ENCODE measurements at regions not wholly inside any gene's neighbourhood (a gene's known extent, or its start where the extent isn't known, plus 50 kb on each side); places are given as distances from the start of the nearest gene placed in this dataset.

- DNase-seq (ENCODE audit: low read depth) = no peak
Observed at GRCh38 chr11:82676483-82677094, 57.1 kb downstream of the FAM181B start.

GRCh38 chr11:82675838-82676237 is 57.8 kb downstream of the FAM181B start:
- DNase-seq (ENCODE audit: low read depth) = no peak

GRCh38 chr11:82673631-82674030 is 60.0 kb downstream of the FAM181B start:
- DNase-seq (ENCODE audit: low read depth) = no peak

- DNase-seq (ENCODE audit: low read depth) = no peak
Observed at GRCh38 chr11:82671451-82671850, 62.2 kb downstream of the FAM181B start.

GRCh38 chr11:82663535-82663934 is 70.1 kb downstream of the FAM181B start:
- no peak for DNase-seq (ENCODE audit: low read depth)

GRCh38 chr11:82653752-82654151 is 79.9 kb downstream of the FAM181B start:
- no peak for DNase-seq (ENCODE audit: low read depth)

- DNase-seq (ENCODE audit: low read depth) = no peak
Observed at GRCh38 chr11:82639251-82639650, 94.4 kb downstream of the FAM181B start.

GRCh38 chr11:82636615-82637014 is 97.0 kb downstream of the FAM181B start:
- no peak for DNase-seq (ENCODE audit: low read depth)

- DNase-seq (ENCODE audit: low read depth) = no peak
Observed at GRCh38 chr11:82634091-82634490, 99.6 kb downstream of the FAM181B start.

GRCh38 chr11:82631722-82632630 is 101.7 kb downstream of the FAM181B start:
- no peak for DNase-seq (ENCODE audit: low read depth)

- no peak for DNase-seq (ENCODE audit: low read depth)
Observed at GRCh38 chr11:82610671-82611070, 123.0 kb downstream of the FAM181B start.

GRCh38 chr11:82606738-82607137 is 126.9 kb downstream of the FAM181B start:
- no peak for DNase-seq (ENCODE audit: low read depth)

- DNase-seq (ENCODE audit: low read depth) = no peak
Observed at GRCh38 chr11:82601711-82602110, 132.0 kb downstream of the FAM181B start.

- no peak for DNase-seq (ENCODE audit: low read depth)
Observed at GRCh38 chr11:82599836-82600235, 133.8 kb downstream of the FAM181B start.

GRCh38 chr11:82586581-82586980 is 147.1 kb downstream of the FAM181B start:
- no peak for DNase-seq (ENCODE audit: low read depth)

- no peak for DNase-seq (ENCODE audit: low read depth)
Observed at GRCh38 chr11:82577246-82577645, 156.4 kb downstream of the FAM181B start.

- no peak for DNase-seq (ENCODE audit: low read depth)
Observed at GRCh38 chr11:82560836-82561235, 172.8 kb downstream of the FAM181B start.

GRCh38 chr11:82559609-82560008 is 174.1 kb downstream of the FAM181B start:
- DNase-seq (ENCODE audit: low read depth) = no peak

- DNase-seq (ENCODE audit: low read depth) = no peak
Observed at GRCh38 chr11:82557274-82557673, 176.4 kb downstream of the FAM181B start.

- DNase-seq (ENCODE audit: low read depth) = no peak
Observed at GRCh38 chr11:82556210-82556609, 177.5 kb downstream of the FAM181B start.

GRCh38 chr11:82546661-82547557 is 186.8 kb downstream of the FAM181B start:
- DNase-seq (ENCODE audit: low read depth) = no peak

- no peak for DNase-seq (ENCODE audit: low read depth)
Observed at GRCh38 chr11:82539669-82540068, 194.0 kb downstream of the FAM181B start.
